Thyroid gland (tissue), 4 donors: ENCODE measurements at regions not wholly inside any gene's neighbourhood (a gene's known extent, or its start where the extent isn't known, plus 50 kb on each side); places are given as distances from the start of the nearest gene placed in this dataset.

Experiments
- DNase-seq, 2 donors: peaks; one replicate each; pipeline ENCODE4 v3.0.0-alpha.2; 2019
- H3K27ac ChIP-seq, 3 donors: fragments of 200-600 bp; sonication (generic); 1 replicate in 2 of 3; 2 replicates in 1 of 3; pipeline ENCODE4 v1.5.1; 2016 to 2019; ENCODE audit warnings: mild to moderate bottlenecking in 1 of 3, moderate library complexity in 1 of 3
- H3K27me3 ChIP-seq: fragments of 200-600 bp; sonication (generic); one replicate; pipeline ENCODE4 v1.5.1; 2019
- H3K36me3 ChIP-seq, 2 donors: fragments of 200-600 bp; sonication (generic); one replicate each; pipeline ENCODE4 v1.5.1; 2016 to 2019
- H3K4me1 ChIP-seq, 2 donors: fragments of 200-600 bp; sonication (generic); one replicate each; pipeline ENCODE4 v1.5.1; 2017 to 2019
- H3K4me3 ChIP-seq, 3 donors: fragments of 200-600 bp; sonication (generic); replicated peaks in 1 of 3; 1 replicate in 2 of 3; 2 replicates in 1 of 3; pipeline ENCODE4 v1.5.1; 2016; ENCODE audit warnings: mild to moderate bottlenecking in 1 of 3
- H3K9me3 ChIP-seq: fragments of 200-600 bp; sonication (generic); one replicate; pipeline ENCODE4 v1.5.1; 2017
- POLR2A ChIP-seq, 2 donors: fragments of 450-650 bp; IDR thresholded peaks; one replicate each; pipeline ENCODE4 v1.6.1; 2017; ENCODE audit warnings: antibody characterized with exemption in 2 of 2, mild to moderate bottlenecking in 2 of 2, moderate library complexity in 1 of 2
- WGBS, 2 donors: methylation state at CpG; one replicate each; pipeline ENCODE4 v1.1.5; 2017; 5-methylcytosine and 5-hydroxymethylcytosine counted together
- intact Hi-C: fragments of 100-400 bp; cut with DNase I; formaldehyde crosslinking; loops from one replicate; pipeline ENCODE4 v1.15.1; 2023
- TF ChIP-seq, protein P1 (sequence below), 6 experiments: fragments of 200-600 bp in 3 of 6; fragments of 450-650 bp in 3 of 6; sonication (generic) in 3 of 6; IDR thresholded peaks; one replicate each; pipeline ENCODE4 v1.5.1; 2016 to 2019; ENCODE audit warnings: antibody characterized with exemption in 6 of 6, mild to moderate bottlenecking in 2 of 6, inconsistent platforms in 1 of 6, moderate library complexity in 1 of 6

GRCh38 chr10:124217031-124217430 is 123.6 kb upstream of the CHST15 start:
- no peak overlapping the region for H3K4me3 ChIP-seq
- peaks cover 0 to 3% of the 10 kb centered on the region in 2 donors for H3K4me1 ChIP-seq
- no peaks in the 10 kb centered on the region for H3K36me3 ChIP-seq
- no peaks in the 10 kb centered on the region for H3K27me3 ChIP-seq
- H3K27ac ChIP-seq, result no peak overlapping the region
- no peaks in the 10 kb centered on the region for H3K9me3 ChIP-seq
- intact Hi-C loops, result no loop called here
- no peak for DNase-seq
- 75 to 78% methylated on average over 7 to 9 of the region's 9 CpGs for WGBS, 2 donors
- TF ChIP-seq, protein P1, sequence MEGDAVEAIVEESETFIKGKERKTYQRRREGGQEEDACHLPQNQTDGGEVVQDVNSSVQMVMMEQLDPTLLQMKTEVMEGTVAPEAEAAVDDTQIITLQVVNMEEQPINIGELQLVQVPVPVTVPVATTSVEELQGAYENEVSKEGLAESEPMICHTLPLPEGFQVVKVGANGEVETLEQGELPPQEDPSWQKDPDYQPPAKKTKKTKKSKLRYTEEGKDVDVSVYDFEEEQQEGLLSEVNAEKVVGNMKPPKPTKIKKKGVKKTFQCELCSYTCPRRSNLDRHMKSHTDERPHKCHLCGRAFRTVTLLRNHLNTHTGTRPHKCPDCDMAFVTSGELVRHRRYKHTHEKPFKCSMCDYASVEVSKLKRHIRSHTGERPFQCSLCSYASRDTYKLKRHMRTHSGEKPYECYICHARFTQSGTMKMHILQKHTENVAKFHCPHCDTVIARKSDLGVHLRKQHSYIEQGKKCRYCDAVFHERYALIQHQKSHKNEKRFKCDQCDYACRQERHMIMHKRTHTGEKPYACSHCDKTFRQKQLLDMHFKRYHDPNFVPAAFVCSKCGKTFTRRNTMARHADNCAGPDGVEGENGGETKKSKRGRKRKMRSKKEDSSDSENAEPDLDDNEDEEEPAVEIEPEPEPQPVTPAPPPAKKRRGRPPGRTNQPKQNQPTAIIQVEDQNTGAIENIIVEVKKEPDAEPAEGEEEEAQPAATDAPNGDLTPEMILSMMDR (IDR thresholded peaks at IDR 0.05), result no peak
- no peak for TF ChIP-seq POLR2A (IDR thresholded peaks at IDR 0.05)

GRCh38 chr10:124214610-124215375 is 121.4 kb upstream of the CHST15 start:
- no peak overlapping the region for H3K27ac ChIP-seq
- WGBS, 2 donors, result 85 to 97% methylated on average over 9 of the region's 9 CpGs
- no peak overlapping the region for H3K4me3 ChIP-seq
- TF ChIP-seq, protein P1 (IDR thresholded peaks at IDR 0.05), result no peak
- no peak for TF ChIP-seq POLR2A (IDR thresholded peaks at IDR 0.05)
- no peaks in the 10 kb centered on the region for H3K9me3 ChIP-seq
- H3K36me3 ChIP-seq, result no peaks in the 10 kb centered on the region
- no peaks in the 10 kb centered on the region for H3K27me3 ChIP-seq
- DNase-seq, result no peak
- H3K4me1 ChIP-seq, result no peaks in the 10 kb centered on the region
- intact Hi-C loops, result no loop called here

DNA sequence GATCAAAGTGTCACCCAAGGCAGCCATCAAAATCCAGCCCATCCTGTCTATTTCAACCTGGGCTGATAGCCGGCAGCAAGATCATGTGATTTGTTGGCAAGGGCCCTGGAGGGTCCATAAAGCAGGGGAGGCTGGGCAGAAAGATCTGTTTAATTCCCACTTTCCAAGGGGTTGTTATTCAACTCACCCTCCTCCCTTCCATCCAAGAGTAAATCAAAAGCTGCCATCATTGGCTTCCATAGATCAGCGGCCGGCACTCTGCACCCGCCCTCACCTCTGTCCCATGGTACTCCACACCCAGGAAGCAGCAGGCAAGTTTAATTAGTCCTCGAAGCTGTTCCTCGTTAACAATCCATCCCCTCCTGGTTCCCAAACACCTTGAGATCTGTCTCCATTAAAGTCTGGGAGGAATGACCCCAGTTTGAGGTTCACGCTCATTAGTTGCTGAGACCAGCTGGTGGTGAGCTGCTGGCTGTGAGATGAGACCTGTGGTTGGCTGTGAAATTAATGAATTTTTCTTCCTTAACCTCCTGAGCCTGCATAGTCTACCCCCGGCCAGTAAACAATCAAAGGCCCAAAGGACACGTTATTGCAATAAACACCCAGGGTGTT is 120.6 kb upstream of the CHST15 start:
- H3K4me1 ChIP-seq, result no peaks in the 10 kb centered on the region
- H3K4me3 ChIP-seq, result no peak overlapping the region
- intact Hi-C loops, result no loop called here
- TF ChIP-seq POLR2A (IDR thresholded peaks at IDR 0.05), result no peak
- TF ChIP-seq, protein P1 (IDR thresholded peaks at IDR 0.05), result no peak
- H3K9me3 ChIP-seq, result no peaks in the 10 kb centered on the region
- DNase-seq, result no peak
- no peaks in the 10 kb centered on the region for H3K27me3 ChIP-seq
- H3K27ac ChIP-seq, result no peak overlapping the region
- WGBS, 2 donors, result 84 to 90% methylated on average over 9 of the region's 9 CpGs
- H3K36me3 ChIP-seq, result no peaks in the 10 kb centered on the region

- intact Hi-C loops, result no loop called here
- Histone ChIP-seq H3K36me3 (no peaks in the 10 kb centered on the region), H3K27me3 (no peaks in the 10 kb centered on the region), H3K27ac (no peak overlapping the region), H3K9me3 (no peaks in the 10 kb centered on the region), H3K4me3 (no peak overlapping the region), H3K4me1 (no peaks in the 10 kb centered on the region)
- 86 to 100% methylated on average over 2 of the region's 2 CpGs for WGBS, 2 donors
- no peak for DNase-seq
- TF ChIP-seq POLR2A (IDR thresholded peaks at IDR 0.05), result no peak
- TF ChIP-seq, protein P1 (IDR thresholded peaks at IDR 0.05), result no peak
Observed at GRCh38 chr10:124213471-124213870, 120.1 kb upstream of the CHST15 start.

DNA sequence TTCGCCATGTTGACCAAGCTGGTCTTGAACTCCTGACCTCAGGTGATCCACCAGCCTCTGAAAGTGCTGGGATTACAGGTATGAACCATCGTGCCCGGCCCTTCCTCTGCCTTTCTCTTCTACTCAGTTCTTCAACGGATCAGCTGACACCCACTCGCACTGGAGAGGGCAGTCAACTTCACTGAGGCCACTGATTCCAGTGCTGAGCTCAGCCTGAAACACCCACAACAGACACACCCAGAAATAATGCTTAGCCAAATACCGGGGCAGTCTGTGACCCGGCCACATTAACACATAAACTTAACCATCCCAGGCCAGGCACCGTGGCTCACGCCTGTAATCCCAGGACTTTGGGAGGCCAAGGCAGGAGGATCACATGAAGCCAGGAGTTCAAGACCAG is 119.3 kb upstream of the CHST15 start:
- 89 to 93% methylated on average over 9 of the region's 9 CpGs for WGBS, 2 donors
- H3K9me3 ChIP-seq, result no peaks in the 10 kb centered on the region
- H3K4me3 ChIP-seq, result no peak overlapping the region
- intact Hi-C loops, result no loop called here
- no peak for DNase-seq
- TF ChIP-seq POLR2A (IDR thresholded peaks at IDR 0.05), result no peak
- TF ChIP-seq, protein P1 (IDR thresholded peaks at IDR 0.05), result no peak
- H3K27ac ChIP-seq, result no peak overlapping the region
- H3K27me3 ChIP-seq, result no peaks in the 10 kb centered on the region
- no peaks in the 10 kb centered on the region for H3K4me1 ChIP-seq
- H3K36me3 ChIP-seq, result no peaks in the 10 kb centered on the region
